GM23338 (cell line): ENCODE measurements at regions not wholly inside any gene's neighbourhood (a gene's known extent, or its start where the extent isn't known, plus 50 kb on each side); places are given as distances from the start of the nearest gene placed in this dataset.
A peak's percentile ranks its signal among the peaks of the same experiment; 100 is the strongest.

Experiments
- ATAC-seq: fragments of 200-7000 bp; cut with Tn5 transposase; 3 replicates; pipeline ENCODE4 v1.9.1; 2020
- DNase-seq: peaks from one replicate; pipeline ENCODE4 v3.0.0-alpha.2; 2015; ENCODE audit warnings: low spot score
- H2AFZ ChIP-seq: fragments of 200-600 bp; sonication (generic); 2 replicates; pipeline ENCODE4 v1.8.0; 2016; ENCODE audit warnings: antibody characterized with exemption, mild to moderate bottlenecking, moderate library complexity
- H3F3A ChIP-seq: fragments of 200-600 bp; sonication (generic); replicated peaks from 2 replicates; pipeline ENCODE4 v1.8.0; 2017; ENCODE audit warnings: antibody characterized with exemption, mixed run types, low read depth
- H3K27ac ChIP-seq: fragments of 200-600 bp; sonication (generic); 2 replicates; pipeline ENCODE4 v1.6.1; 2016; ENCODE audit warnings: low read depth
- H3K27me3 ChIP-seq: fragments of 200-600 bp; sonication (generic); 2 replicates; pipeline ENCODE4 v1.8.0; 2016; ENCODE audit warnings: mild to moderate bottlenecking, mixed run types, moderate library complexity; ENCODE audit not compliant: insufficient read depth
- H3K36me3 ChIP-seq: fragments of 200-600 bp; sonication (generic); 2 replicates; pipeline ENCODE4 v1.8.0; 2016; ENCODE audit warnings: mild to moderate bottlenecking; ENCODE audit not compliant: insufficient read depth
- H3K4me1 ChIP-seq: fragments of 200-600 bp; sonication (generic); 2 replicates; pipeline ENCODE4 v1.8.0; 2016; ENCODE audit warnings: mild to moderate bottlenecking, moderate library complexity; ENCODE audit not compliant: insufficient read depth
- H3K4me2 ChIP-seq: fragments of 200-600 bp; sonication (generic); 2 replicates; pipeline ENCODE4 v1.7.1; 2017; ENCODE audit warnings: mixed run types
- H3K4me3 ChIP-seq: fragments of 200-600 bp; sonication (generic); 2 replicates; pipeline ENCODE4 v1.6.1; 2016; ENCODE audit warnings: mixed run types
- H3K79me2 ChIP-seq: fragments of 200-600 bp; sonication (generic); replicated peaks from 2 replicates; pipeline ENCODE4 v1.8.0; 2017; ENCODE audit warnings: mild to moderate bottlenecking; ENCODE audit not compliant: insufficient read depth
- H3K9me2 ChIP-seq: fragments of 200-600 bp; sonication (generic); 2 replicates; pipeline ENCODE4 v1.8.0; 2017; ENCODE audit not compliant: insufficient read depth
- H4K20me1 ChIP-seq: fragments of 200-600 bp; sonication (generic); replicated peaks from 2 replicates; pipeline ENCODE4 v1.8.0; 2017; ENCODE audit warnings: mild to moderate bottlenecking; ENCODE audit not compliant: insufficient read depth
- H3K27ac Mint-ChIP-seq: 2 replicates; pipeline ENCODE4 v1.8.0; 2020; ENCODE audit warnings: inconsistent platforms, mild to moderate bottlenecking, moderate library complexity, mixed read lengths
- H3K27me3 Mint-ChIP-seq: 3 replicates; pipeline ENCODE4 v1.8.0; 2022; ENCODE audit warnings: low read depth, mild to moderate bottlenecking, moderate library complexity, mixed read lengths, inconsistent platforms; ENCODE audit not compliant: insufficient read depth, poor library complexity
- H3K36me3 Mint-ChIP-seq: 3 replicates; pipeline ENCODE4 v1.8.0; 2021; ENCODE audit warnings: low read depth, mild to moderate bottlenecking, inconsistent platforms, moderate library complexity, mixed read lengths
- H3K4me1 Mint-ChIP-seq: 3 replicates; pipeline ENCODE4 v1.8.0; 2020; ENCODE audit warnings: mild to moderate bottlenecking, inconsistent platforms, mixed read lengths
- H3K4me3 Mint-ChIP-seq: 3 replicates; pipeline ENCODE4 v1.8.0; 2021; ENCODE audit warnings: moderate library complexity, mild to moderate bottlenecking, inconsistent platforms, mixed read lengths
- H3K9me3 Mint-ChIP-seq: 3 replicates; pipeline ENCODE4 v1.8.0; 2020; ENCODE audit warnings: moderate library complexity, mild to moderate bottlenecking, inconsistent platforms, mixed read lengths
- CREB1 ChIP-seq: fragments of 250-450 bp; sonication (Bioruptor Pico); IDR thresholded peaks from 2 replicates; pipeline ENCODE4 v1.5.0; 2020; ENCODE audit warnings: low read depth, mild to moderate bottlenecking, moderate library complexity
- EZH2 ChIP-seq: fragments of 200-600 bp; sonication (generic); IDR thresholded peaks from one replicate; pipeline ENCODE4 v1.8.0; 2017; ENCODE audit warnings: antibody characterized with exemption, mild to moderate bottlenecking, low read depth; ENCODE audit not compliant: unreplicated experiment
- JUNB ChIP-seq: IDR thresholded peaks from one replicate; pipeline ENCODE4 v1.6.1; 2016; ENCODE audit warnings: antibody characterized with exemption; ENCODE audit not compliant: unreplicated experiment
- NANOG ChIP-seq: IDR thresholded peaks from 2 replicates; pipeline ENCODE4 v1.6.1; 2016; ENCODE audit warnings: antibody characterized with exemption, borderline replicate concordance
- REST ChIP-seq: IDR thresholded peaks from one replicate; pipeline ENCODE4 v1.6.1; 2018; ENCODE audit warnings: antibody characterized with exemption; ENCODE audit not compliant: unreplicated experiment
- STAT1 ChIP-seq: IDR thresholded peaks from one replicate; pipeline ENCODE4 v1.6.1; 2016; ENCODE audit warnings: antibody characterized with exemption; ENCODE audit not compliant: unreplicated experiment
- ZNF114 ChIP-seq: fragments of 250-450 bp; sonication (Bioruptor Pico); IDR thresholded peaks from 2 replicates; pipeline ENCODE4 v1.5.0; 2020; ENCODE audit warnings: mild to moderate bottlenecking, moderate library complexity
- ZNF331 ChIP-seq: fragments of 250-450 bp; sonication (Bioruptor Pico); IDR thresholded peaks from 2 replicates; pipeline ENCODE4 v1.5.0; 2020; ENCODE audit warnings: low read depth, mild to moderate bottlenecking, moderate library complexity
- TF ChIP-seq, protein P1 (sequence below), 2 experiments: fragments of 200-600 bp in 1 of 2; sonication (generic) in 1 of 2; conservative IDR thresholded peaks; 2 replicates each; pipeline versions ENCODE4 v1.5.1 to v1.6.1; 2016 to 2017; ENCODE audit warnings: antibody characterized with exemption in 2 of 2, low read depth in 2 of 2, mild to moderate bottlenecking in 2 of 2, moderate library complexity in 1 of 2
- TF ChIP-seq, protein P2 (sequence below): IDR thresholded peaks from 2 replicates; pipeline ENCODE4 v1.6.1; 2016; ENCODE audit warnings: antibody characterized with exemption

DNA sequence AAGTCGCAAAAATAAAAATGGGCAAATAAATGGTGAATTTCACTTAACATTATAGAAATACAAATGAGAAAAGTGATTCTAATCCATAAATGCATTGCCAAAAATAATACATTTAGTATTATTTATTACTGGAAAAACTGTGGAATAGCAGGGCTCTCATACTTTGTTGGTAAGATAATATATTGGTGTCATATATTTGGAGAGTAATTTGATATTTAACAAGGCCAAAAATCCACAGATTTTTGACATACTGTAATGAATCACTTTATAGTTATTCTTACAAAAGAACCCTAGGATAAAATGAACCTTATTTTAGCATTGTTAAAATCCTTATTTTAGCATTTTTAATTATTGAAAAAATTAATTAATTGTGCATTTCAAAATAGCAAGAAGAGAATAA is 397.2 kb upstream of the DAB2 start (continued):
- TF ChIP-seq ZNF331 (CRISPR knock-in tag) (no peak), NANOG (no peak), ZNF114 (no peak), STAT1 (no peak), CREB1 (no peak), EZH2 (no peak)
- TF ChIP-seq, protein P1, sequence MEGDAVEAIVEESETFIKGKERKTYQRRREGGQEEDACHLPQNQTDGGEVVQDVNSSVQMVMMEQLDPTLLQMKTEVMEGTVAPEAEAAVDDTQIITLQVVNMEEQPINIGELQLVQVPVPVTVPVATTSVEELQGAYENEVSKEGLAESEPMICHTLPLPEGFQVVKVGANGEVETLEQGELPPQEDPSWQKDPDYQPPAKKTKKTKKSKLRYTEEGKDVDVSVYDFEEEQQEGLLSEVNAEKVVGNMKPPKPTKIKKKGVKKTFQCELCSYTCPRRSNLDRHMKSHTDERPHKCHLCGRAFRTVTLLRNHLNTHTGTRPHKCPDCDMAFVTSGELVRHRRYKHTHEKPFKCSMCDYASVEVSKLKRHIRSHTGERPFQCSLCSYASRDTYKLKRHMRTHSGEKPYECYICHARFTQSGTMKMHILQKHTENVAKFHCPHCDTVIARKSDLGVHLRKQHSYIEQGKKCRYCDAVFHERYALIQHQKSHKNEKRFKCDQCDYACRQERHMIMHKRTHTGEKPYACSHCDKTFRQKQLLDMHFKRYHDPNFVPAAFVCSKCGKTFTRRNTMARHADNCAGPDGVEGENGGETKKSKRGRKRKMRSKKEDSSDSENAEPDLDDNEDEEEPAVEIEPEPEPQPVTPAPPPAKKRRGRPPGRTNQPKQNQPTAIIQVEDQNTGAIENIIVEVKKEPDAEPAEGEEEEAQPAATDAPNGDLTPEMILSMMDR (conservative IDR thresholded peaks at IDR 0.05; ENCODE audit: low read depth in 2 of 2) = no peak

DNA sequence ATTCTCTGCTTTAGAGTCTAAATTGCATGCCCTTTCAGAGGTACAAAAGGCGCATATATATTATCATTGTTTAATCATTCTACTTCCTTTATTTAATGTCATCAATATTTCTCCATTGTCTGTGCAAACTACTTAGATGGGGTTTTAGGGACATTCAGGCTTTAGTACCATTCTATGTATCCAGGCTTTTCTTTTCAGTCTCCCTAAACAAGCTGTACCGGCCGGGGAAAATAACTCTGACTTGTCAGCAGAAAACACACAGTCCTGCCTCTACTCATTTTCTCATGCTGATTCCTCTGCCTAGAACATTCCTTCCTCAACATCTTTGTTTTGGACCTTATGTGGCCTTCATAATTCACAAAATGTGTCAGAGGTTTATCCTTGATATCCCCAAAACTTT is 392.1 kb upstream of the DAB2 start:
- Mint-ChIP-seq H3K27me3 (no peaks in the 10 kb centered on the region), H3K27ac (no peak overlapping the region), H3K9me3 (no peaks in the 10 kb centered on the region), H3K4me1 (peaks cover 6% of the 10 kb centered on the region; the same call in 2 of the 3 replicates), H3K4me3 (no peak overlapping the region), H3K36me3 (no peaks in the 10 kb centered on the region)
- Histone ChIP-seq H3K27me3 (no peaks in the 10 kb centered on the region), H3K4me1 (no peaks in the 10 kb centered on the region), H3K79me2 (no peaks in the 10 kb centered on the region), H3K4me2 (no peak overlapping the region), H3K4me3 (no peak overlapping the region), H3K27ac (no peak overlapping the region), H3K36me3 (no peaks in the 10 kb centered on the region), H4K20me1 (no peaks in the 10 kb centered on the region), H2AFZ (0 out of 2 replicates have a peak overlapping the region, but pooled peaks have one; percentile 6), H3K9me2 (no peaks in the 10 kb centered on the region; the same call in 1 of the 2 replicates), H3F3A (no peaks in the 10 kb centered on the region)
- TF ChIP-seq STAT1 = no peak
- TF ChIP-seq, protein P2, sequence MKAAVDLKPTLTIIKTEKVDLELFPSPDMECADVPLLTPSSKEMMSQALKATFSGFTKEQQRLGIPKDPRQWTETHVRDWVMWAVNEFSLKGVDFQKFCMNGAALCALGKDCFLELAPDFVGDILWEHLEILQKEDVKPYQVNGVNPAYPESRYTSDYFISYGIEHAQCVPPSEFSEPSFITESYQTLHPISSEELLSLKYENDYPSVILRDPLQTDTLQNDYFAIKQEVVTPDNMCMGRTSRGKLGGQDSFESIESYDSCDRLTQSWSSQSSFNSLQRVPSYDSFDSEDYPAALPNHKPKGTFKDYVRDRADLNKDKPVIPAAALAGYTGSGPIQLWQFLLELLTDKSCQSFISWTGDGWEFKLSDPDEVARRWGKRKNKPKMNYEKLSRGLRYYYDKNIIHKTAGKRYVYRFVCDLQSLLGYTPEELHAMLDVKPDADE = no peak
- TF ChIP-seq EZH2 = no peak
- TF ChIP-seq JUNB = no peak
- no peak for TF ChIP-seq REST
- no peak for ATAC-seq
- no peak for DNase-seq
